ENCODE measurements at regions not wholly inside any gene's neighbourhood (a gene's known extent, or its start where the extent isn't known, plus 50 kb on each side); places are given as distances from the start of the nearest gene placed in this dataset.

GRCh38 chr16:47865337-47865855, 290.4 kb downstream of the ABCC12 start:
- TF ChIP-seq CTCF (IDR thresholded peaks at IDR 0.05; ENCODE audit: low read depth, low read length) (no peak), POLR2A (IDR thresholded peaks at IDR 0.05; ENCODE audit: extremely low read depth, insufficient read length) (no peak), MAX (IDR thresholded peaks at IDR 0.05; ENCODE audit: low read depth, low read length) (no peak), MYC (IDR thresholded peaks at IDR 0.05; ENCODE audit: low read depth, low read length) (no peak)
